Ishikawa (cell line): ENCODE measurements at regions not wholly inside any gene's neighbourhood (a gene's known extent, or its start where the extent isn't known, plus 50 kb on each side); places are given as distances from the start of the nearest gene placed in this dataset.

Experiments used
- CEBPB ChIP-seq: IDR thresholded peaks from 2 replicates; pipeline ENCODE4 v1.6.1; 2012
- CREB1 ChIP-seq: IDR thresholded peaks from 2 replicates; pipeline ENCODE4 v1.6.1; 2012; ENCODE audit warnings: low read depth
- EP300 ChIP-seq: IDR thresholded peaks from 2 replicates; pipeline ENCODE4 v1.6.1; 2012; ENCODE audit warnings: borderline replicate concordance
- FOXM1 ChIP-seq: IDR thresholded peaks from 2 replicates; pipeline ENCODE4 v1.6.1; 2012; ENCODE audit warnings: low read depth, borderline replicate concordance
- NFIC ChIP-seq: IDR thresholded peaks from 2 replicates; pipeline ENCODE4 v1.6.1; 2012
- RAD21 ChIP-seq: IDR thresholded peaks from 2 replicates; pipeline ENCODE4 v1.6.1; 2012; ENCODE audit warnings: low read depth
- TAF1 ChIP-seq: IDR thresholded peaks from 2 replicates; pipeline ENCODE4 v1.6.1; 2012; ENCODE audit warnings: low read depth, mild to moderate bottlenecking
- TCF12 ChIP-seq: IDR thresholded peaks from 2 replicates; pipeline ENCODE4 v1.6.1; 2012; ENCODE audit warnings: low read depth
- TEAD4 ChIP-seq: IDR thresholded peaks from 2 replicates; pipeline ENCODE4 v1.6.1; 2012
- YY1 ChIP-seq: IDR thresholded peaks from 2 replicates; pipeline ENCODE4 v1.6.1; 2012; ENCODE audit warnings: low read depth
- ZBTB7A ChIP-seq: IDR thresholded peaks from 2 replicates; pipeline ENCODE4 v1.6.1; 2012; ENCODE audit warnings: low read depth
- TF ChIP-seq, protein P1 (sequence below): IDR thresholded peaks from 2 replicates; pipeline ENCODE4 v1.6.1; 2012; ENCODE audit warnings: low read depth, mild to moderate bottlenecking
- TF ChIP-seq, protein P2 (sequence below): IDR thresholded peaks from 2 replicates; pipeline ENCODE4 v1.6.1; 2012
- TF ChIP-seq, protein P3 (sequence below): IDR thresholded peaks from 2 replicates; pipeline ENCODE4 v1.6.1; 2012

DNA sequence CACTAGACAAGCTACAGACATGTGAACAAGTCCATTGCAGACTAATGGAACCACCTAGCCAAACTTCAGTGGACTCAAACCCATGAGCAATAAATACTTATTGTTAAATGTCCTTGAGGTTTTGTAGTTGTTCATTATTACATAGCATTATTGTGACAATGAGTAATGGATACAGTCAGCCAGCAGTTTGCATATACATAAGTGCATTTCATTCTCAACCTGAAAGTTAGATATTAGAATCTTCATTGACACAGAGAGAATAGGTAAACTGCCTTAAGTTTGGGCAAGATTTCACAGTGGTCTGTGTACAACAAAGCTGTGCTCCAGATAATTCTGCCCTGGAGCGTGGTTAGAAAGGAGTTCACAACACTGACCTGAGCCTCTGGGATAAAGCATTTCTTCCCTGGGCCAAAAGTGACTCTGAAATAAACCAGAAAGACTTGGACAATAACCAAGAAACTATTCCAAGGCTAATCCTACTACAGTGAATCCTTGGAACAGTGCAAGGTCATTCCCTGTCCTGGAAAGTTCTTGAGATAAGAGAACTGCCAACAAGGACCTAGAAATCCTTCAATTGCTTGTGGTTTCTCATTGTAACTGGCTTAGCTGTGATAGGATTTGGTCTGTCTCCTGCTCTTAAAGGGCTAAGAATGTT is 225.5 kb upstream of the STT3B start:
- TF ChIP-seq TCF12 (no peak), NFIC (no peak), EP300 (no peak), CEBPB (no peak), TAF1 (no peak), ZBTB7A (no peak), RAD21 (no peak), CREB1 (no peak), YY1 (no peak), FOXM1 (no peak), TEAD4 (no peak)
- TF ChIP-seq, protein P1, sequence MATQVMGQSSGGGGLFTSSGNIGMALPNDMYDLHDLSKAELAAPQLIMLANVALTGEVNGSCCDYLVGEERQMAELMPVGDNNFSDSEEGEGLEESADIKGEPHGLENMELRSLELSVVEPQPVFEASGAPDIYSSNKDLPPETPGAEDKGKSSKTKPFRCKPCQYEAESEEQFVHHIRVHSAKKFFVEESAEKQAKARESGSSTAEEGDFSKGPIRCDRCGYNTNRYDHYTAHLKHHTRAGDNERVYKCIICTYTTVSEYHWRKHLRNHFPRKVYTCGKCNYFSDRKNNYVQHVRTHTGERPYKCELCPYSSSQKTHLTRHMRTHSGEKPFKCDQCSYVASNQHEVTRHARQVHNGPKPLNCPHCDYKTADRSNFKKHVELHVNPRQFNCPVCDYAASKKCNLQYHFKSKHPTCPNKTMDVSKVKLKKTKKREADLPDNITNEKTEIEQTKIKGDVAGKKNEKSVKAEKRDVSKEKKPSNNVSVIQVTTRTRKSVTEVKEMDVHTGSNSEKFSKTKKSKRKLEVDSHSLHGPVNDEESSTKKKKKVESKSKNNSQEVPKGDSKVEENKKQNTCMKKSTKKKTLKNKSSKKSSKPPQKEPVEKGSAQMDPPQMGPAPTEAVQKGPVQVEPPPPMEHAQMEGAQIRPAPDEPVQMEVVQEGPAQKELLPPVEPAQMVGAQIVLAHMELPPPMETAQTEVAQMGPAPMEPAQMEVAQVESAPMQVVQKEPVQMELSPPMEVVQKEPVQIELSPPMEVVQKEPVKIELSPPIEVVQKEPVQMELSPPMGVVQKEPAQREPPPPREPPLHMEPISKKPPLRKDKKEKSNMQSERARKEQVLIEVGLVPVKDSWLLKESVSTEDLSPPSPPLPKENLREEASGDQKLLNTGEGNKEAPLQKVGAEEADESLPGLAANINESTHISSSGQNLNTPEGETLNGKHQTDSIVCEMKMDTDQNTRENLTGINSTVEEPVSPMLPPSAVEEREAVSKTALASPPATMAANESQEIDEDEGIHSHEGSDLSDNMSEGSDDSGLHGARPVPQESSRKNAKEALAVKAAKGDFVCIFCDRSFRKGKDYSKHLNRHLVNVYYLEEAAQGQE, result no peak
- TF ChIP-seq, protein P2, sequence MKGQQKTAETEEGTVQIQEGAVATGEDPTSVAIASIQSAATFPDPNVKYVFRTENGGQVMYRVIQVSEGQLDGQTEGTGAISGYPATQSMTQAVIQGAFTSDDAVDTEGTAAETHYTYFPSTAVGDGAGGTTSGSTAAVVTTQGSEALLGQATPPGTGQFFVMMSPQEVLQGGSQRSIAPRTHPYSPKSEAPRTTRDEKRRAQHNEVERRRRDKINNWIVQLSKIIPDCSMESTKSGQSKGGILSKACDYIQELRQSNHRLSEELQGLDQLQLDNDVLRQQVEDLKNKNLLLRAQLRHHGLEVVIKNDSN, result no peak
- TF ChIP-seq, protein P3, sequence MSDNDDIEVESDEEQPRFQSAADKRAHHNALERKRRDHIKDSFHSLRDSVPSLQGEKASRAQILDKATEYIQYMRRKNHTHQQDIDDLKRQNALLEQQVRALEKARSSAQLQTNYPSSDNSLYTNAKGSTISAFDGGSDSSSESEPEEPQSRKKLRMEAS, result no peak
